Middle frontal gyrus (tissue), 1 donor: ENCODE measurements at regions not wholly inside any gene's neighbourhood (a gene's known extent, or its start where the extent isn't known, plus 50 kb on each side); places are given as distances from the start of the nearest gene placed in this dataset.
"Not testable (repeated sequence)": the region's sequence is repeated elsewhere in the genome, so short reads cannot be mapped to it uniquely, and the experiment has no call there.

Experiments used
- DNase-seq: peaks from one replicate; pipeline ENCODE4 v3.0.0-alpha.2; 2015; ENCODE audit warnings: low spot score; ENCODE audit errors: extremely low spot score

GRCh38 chr18:55743736-55744135 is 155.7 kb upstream of the TCF4 start:
- DNase-seq = no peak

DNA sequence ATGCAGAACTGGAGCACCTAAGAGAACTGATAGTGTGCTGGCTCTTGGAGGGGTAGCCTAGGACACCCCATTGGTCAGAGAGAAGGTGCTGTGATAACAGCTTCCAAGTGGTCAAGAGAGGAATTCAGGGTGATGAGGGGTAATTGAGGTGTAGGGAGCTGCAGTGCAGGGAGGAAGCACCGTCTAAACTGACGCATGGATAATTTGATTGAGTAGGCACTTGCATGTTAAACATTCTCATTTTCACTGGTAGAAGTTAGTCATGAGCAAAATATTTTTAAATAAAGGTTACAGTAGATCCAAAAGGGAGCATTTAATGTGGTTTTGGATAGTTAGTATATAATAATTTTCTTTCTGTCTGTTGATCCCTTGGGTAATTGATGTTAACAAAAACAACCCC is 155.1 kb upstream of the TCF4 start:
- DNase-seq = no peak

DNA sequence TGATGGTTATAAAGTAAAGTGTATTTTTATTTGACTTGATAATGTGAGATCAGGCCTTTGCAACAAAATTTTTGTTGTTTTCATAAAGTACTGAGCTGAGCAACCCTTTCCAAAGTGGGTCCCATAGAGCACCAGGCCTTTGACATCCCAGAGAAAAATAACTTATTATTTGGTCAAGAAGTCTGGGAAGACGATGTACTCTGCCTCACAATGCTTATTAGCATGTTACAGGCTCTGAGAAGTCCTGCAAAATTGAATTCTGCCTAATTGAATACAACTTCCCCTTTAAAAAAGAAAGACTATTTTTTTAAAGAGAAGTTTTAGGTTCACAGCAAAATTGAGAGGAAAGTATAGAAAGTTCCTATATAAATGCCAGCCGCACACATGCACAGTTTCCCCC is 151.5 kb upstream of the TCF4 start:
- no peak for DNase-seq

- no peak for DNase-seq
These were observed 150.6 kb upstream of the TCF4 start for GRCh38 chr18:55738483-55739114.

GRCh38 chr18:55737781-55738468 is 149.9 kb upstream of the TCF4 start:
- no peak for DNase-seq

GRCh38 chr18:55737266-55737665 is 149.3 kb upstream of the TCF4 start:
- DNase-seq = no peak

DNA sequence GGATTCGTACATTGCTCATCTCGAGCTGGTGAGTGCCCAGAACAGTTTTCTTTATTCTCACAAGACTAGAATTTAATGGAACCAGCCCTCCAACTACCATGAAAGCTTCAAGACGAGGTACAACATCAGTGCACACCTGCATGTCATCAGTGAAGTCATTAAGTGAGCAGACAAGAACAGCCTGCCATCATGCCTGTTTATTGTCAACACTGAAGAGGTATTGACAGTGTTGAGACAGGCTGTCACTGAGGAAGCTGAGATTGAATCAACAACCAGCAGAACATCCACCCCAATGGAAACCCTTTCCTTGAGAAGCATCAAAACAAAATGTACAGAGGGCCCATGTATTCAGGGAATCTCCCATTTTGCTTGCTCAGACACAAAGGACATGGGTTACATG is 148.0 kb upstream of the TCF4 start:
- DNase-seq = no peak

- no peak for DNase-seq
These were observed 147.3 kb upstream of the TCF4 start for GRCh38 chr18:55735199-55735855.

DNA sequence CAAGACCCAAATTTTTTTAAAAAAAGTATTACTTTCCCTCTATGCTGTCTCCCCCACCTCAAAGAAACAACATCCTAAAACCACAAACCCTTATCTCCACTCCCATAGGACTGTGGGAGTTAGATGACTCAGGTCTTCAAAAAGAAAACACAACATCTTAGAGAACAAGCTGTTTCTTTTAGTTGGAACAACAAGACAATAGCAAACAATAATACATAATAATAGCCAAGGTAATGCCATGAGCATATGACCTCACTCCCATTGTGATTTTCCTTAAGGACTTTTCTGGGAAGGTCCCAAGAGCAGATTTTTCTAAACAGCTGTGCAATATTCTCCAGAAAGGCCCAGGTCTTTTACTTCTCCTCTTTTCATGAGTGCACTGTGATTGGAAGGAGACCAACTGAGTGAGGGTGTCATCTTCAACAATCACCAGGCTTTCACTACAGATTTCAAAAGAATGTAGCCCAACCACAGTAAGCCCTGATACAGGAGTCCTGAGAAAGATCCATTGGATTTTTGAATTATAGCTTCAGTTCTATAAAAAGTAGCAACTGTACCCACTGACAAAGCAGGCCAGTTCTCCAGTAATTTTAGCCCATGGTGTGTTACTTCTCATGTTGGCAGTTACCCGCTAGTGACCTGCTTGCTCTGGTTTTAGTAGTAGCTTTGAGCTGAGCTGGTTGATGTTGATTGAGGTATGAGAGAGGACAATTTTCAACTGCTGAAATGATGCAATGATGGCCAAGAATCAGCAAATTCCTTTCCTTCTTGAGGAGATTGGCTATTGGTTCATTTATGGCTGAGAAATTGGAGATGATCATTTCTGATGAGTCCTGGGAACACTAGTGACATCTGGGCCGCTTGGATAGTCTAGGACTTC is 144.5 kb upstream of the TCF4 start:
- DNase-seq = no peak

- no peak for DNase-seq
These were observed 143.6 kb upstream of the TCF4 start for GRCh38 chr18:55731594-55732042.

- DNase-seq = not testable (repeated sequence)
These were observed 133.0 kb upstream of the TCF4 start for GRCh38 chr18:55721006-55721405.

DNA sequence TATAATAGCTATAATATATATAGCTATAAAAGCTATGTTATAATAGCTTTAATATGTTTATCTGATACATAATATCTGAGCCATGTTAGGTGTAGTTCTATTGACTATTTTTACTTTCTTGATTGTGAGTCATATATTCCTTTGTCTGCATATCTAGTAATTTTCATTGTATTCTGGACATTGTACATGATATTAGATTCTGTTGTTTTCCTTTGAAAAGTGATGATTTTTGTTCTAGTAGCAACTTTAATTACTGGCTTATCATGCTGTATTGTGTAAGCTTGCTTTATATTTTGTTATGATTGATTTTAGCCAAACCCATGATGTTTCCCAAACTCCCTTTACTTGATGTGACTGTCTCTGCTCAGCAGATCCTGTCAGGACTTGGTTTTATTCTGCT is 125.7 kb upstream of the TCF4 start:
- no peak for DNase-seq

- DNase-seq = no peak
These were observed 118.9 kb upstream of the TCF4 start for GRCh38 chr18:55706898-55707297.

GRCh38 chr18:55699233-55699765 is 111.3 kb upstream of the TCF4 start:
- no peak for DNase-seq

DNA sequence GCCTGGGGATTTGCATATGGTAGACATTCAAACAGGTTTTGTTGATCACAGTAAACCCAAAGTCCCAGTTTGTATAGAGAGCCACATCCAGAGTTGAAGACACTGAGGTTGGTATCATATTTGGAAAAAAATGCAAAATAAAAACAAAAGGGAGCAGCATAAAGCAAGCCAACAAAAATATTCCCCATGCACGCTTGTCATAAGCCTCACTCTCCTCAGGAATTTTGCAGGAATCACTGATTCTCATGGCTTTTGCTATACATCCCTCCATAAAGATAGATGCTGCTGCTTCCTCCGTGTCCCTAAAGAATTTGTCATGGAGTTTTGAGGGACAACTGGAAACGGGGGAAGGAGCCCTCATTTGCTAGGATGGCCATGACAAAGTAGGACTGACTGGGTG is 108.8 kb upstream of the TCF4 start:
- no peak for DNase-seq

- no peak for DNase-seq
These were observed 107.1 kb upstream of the TCF4 start for GRCh38 chr18:55695091-55695490.

GRCh38 chr18:55694291-55694690 is 106.3 kb upstream of the TCF4 start:
- no peak for DNase-seq

- DNase-seq = no peak
These were observed 100.0 kb upstream of the TCF4 start for GRCh38 chr18:55688030-55688429.

GRCh38 chr18:55687106-55687505 is 99.1 kb upstream of the TCF4 start:
- no peak for DNase-seq

GRCh38 chr18:55685638-55686037 is 97.6 kb upstream of the TCF4 start:
- no peak for DNase-seq

DNA sequence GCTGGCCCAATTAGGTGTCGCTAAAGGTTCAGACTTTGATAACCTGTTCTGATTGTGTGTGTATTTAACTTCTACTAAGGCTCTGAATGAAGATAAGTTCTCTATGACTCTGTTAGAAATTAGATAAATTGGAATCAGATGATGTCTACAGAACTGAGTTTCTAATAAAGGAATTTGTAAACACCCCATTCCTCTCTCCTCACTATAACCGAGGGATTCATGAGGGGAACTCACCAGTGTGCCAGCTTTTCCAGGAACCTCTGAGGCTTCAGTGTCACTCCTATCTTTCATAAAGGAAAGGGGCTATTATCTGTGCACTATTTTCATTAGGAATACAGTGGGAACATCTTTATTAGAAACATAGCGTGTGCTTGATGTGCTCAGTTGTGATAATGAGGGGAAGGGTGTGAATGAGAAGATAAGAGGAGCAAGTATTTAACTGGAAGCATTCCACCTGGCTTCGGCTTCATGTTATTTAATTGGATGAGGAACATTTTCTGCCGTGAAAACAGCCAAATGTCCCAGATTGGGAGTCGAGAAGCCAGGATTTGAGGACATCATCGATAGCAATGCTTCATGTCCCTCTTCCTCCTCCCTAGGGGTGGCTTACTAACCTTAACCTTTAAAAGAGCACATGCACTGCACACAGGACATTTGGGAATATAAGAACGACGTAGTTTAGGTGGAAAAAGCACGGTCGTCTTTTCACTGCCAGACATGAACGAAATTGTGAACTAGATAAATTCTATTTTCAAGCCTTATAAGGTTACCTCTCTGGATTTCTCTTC is 84.8 kb upstream of the TCF4 start:
- no peak for DNase-seq
